Heart left ventricle (tissue), 13 donors: ENCODE measurements at regions not wholly inside any gene's neighbourhood (a gene's known extent, or its start where the extent isn't known, plus 50 kb on each side); places are given as distances from the start of the nearest gene placed in this dataset.

Source experiments
- POLR2A ChIP-seq, 2 donors: fragments of 450-650 bp; IDR thresholded peaks; one replicate each; pipeline ENCODE4 v1.6.1; 2017; ENCODE audit warnings: antibody characterized with exemption in 2 of 2, mild to moderate bottlenecking in 2 of 2, moderate library complexity in 2 of 2
- TF ChIP-seq, protein P1 (sequence below), 12 donors: fragments of 200-600 bp; sonication (generic) in 4 of 12; IDR thresholded peaks; one replicate each; pipeline versions ENCODE4 v1.5.0 to v1.8.0; 2018 to 2022; ENCODE audit warnings: antibody characterized with exemption in 12 of 12, mild to moderate bottlenecking in 5 of 12
- donor health status: ischemic (EF 13 %, LVEDD 7.1; RV severe dilation, severe dysfunction).
- donor health status: DM: no; HTN: yes; CAD: no.
- donor health status: DM: no; HTN: no; CAD: no.
- donor health status: ischemic (EF 25% LVEDD 6.9; RV normal size, moderate dysfunction).
- donor health status: ischemic (EF 25% LVEDD 5.7; RV mildly dilated, moderate dysfunction).
- donor health status: ischemic (EF 35%, LVEDD 5.7; RV mildly dilated, moderate dysfunction).
- donor health status: nonischemic (EF 11% LVEDD 7.7; RV severe dilation, severe dysfunction).
- donor health status: DM: yes; HTN: yes; CAD: no.
- donor health status: PGD.
- donor health status: ischemic (EF 29% LVEDD 5.4; RV normal size, mild dysfunction).
- donor health status: nonischemic (EF 23%, LVEDD 6.1; RV moderate dilation, normal function).

DNA sequence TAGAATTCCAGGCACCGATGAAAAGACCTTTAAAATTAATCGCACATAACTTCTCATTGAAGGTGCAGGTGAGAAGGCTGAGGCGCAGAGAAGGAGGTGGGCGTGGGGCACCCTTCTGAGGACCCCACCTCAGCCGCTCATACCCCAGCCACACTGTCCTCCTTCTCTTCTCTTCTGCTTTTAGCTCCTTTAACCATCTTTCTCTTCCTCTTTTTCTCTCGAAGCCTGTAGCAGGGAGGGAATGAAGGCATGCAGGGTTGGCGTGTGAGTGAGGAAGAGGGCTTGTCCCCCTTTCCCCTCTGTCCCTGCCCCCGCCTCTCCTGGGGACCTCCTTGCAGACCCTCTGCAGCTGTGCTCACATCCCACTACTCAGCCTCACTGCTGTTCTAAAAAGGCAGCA, 57.8 kb upstream of the CACNA1E start:
- TF ChIP-seq, protein P1, sequence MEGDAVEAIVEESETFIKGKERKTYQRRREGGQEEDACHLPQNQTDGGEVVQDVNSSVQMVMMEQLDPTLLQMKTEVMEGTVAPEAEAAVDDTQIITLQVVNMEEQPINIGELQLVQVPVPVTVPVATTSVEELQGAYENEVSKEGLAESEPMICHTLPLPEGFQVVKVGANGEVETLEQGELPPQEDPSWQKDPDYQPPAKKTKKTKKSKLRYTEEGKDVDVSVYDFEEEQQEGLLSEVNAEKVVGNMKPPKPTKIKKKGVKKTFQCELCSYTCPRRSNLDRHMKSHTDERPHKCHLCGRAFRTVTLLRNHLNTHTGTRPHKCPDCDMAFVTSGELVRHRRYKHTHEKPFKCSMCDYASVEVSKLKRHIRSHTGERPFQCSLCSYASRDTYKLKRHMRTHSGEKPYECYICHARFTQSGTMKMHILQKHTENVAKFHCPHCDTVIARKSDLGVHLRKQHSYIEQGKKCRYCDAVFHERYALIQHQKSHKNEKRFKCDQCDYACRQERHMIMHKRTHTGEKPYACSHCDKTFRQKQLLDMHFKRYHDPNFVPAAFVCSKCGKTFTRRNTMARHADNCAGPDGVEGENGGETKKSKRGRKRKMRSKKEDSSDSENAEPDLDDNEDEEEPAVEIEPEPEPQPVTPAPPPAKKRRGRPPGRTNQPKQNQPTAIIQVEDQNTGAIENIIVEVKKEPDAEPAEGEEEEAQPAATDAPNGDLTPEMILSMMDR (IDR thresholded peaks at IDR 0.05), result no peak
- no peak for TF ChIP-seq POLR2A (IDR thresholded peaks at IDR 0.05)
